Head of caudate nucleus (tissue), 42 donors: ENCODE measurements at regions not wholly inside any gene's neighbourhood (a gene's known extent, or its start where the extent isn't known, plus 50 kb on each side); places are given as distances from the start of the nearest gene placed in this dataset.
A peak's percentile ranks its signal among the peaks of the same experiment; 100 is the strongest.
"Not testable (repeated sequence)": the region's sequence is repeated elsewhere in the genome, so short reads cannot be mapped to it uniquely, and the experiment has no call there.

ENCODE experiments used
- DNase-seq, 42 donors: peaks; one replicate each; pipeline versions ENCODE4 v3.0.0 to v3.0.0-alpha.2; 2020 to 2021; ENCODE audit warnings: mixed read lengths in 7 of 42
- intact Hi-C: fragments of 100-400 bp; cut with DNase I; formaldehyde crosslinking; loops from one replicate; pipeline ENCODE4 v1.15.0; 2022

DNA sequence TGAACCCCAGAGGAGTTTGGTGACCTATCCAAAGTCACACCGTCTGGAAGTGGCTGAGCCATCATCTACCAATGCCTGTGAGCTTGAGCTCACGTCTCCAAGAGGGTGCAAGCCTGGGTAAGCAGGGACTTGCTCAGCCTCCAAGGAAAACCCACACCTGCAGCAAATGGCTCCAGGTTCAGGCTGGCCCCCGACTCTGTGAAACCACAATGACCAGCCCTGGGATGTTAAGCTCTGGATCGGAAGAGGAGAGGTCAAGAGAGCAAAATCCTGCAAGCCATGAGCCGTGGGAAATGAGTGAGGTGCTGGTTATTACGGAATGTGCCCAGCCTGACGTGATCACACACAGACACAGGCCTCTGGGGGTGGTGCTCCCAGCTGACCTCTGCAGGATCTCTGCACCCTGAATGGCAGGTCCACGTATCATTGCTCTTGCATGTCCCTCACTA is 94.1 kb upstream of the OTOS start:
- DNase-seq, result peak in 23 of 42 donors; percentile 1 to 40 (median 12)
- intact Hi-C loops, result no loop called here

GRCh38 chr2:240235149-240235803 is 94.8 kb upstream of the OTOS start:
- intact Hi-C loops, result no loop called here
- peak in 21 of 42 donors; percentile 1 to 39 (median 12) for DNase-seq

DNA sequence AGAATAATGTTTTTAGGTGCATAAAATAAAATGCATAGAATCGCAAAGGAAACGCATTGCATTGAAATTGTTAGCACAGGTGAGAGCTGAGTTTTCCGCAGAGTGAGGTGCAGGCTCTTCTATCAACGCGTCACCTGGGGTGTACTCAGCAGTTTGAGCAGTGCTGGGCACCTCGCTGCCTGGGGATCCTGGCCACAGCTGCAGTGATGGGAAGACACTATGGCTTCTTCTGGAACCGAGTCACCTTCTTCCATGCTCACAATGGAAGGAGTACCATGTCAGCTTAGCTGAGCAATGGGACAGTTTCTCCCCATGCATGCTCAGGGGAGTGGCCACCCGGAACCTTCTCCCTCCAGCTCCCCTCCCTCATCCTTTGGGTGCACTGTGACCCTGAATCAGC is 95.4 kb upstream of the OTOS start:
- peak in 14 of 42 donors; percentile 0 to 40 (median 7) for DNase-seq
- intact Hi-C loops, result no loop called here

DNA sequence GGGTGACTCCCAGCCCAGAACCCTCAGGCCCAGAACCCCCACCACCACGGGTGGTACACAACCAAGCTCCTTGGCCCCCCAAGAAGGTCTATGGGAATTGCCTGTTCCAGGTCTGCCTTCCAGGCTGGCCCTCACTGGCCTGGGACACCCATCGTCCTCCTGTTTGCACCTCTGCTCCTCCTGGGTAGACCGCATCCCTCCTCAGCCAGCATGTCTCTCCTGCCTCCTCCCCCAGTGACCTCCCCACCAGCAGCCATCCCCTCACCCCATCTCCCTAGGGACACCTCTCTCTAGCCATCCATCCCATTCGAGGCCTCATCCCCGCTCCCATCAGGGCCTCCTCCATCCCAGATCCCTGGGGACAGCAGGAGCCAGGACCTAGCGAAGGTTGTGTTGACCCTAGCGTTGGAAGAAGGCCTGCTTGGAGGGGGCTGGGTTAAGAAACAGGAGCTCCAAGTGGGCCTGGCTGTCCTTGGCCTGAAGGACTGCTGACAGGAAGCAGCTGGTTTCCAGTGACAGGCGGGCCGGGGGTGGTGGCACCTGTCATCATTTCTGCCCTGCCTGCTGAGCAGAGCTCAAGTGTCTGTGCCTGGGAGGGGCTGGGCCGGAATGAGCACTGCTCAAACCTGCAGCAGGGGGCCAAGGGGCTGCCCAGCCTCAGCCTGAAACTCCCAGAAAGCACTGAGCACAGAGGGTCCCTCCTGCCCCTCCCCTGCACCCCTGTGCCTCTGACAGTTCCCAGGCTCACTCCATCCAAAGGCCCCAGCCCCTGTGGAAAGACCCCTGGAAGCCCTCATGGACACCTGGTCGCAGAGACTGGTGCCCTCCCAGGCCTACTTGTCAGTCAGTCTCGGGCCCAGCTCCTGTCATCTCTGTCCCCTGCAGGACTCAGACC is 96.0 kb upstream of the OTOS start:
- peak in 17 of 42 donors; percentile 1 to 43 (median 16) for DNase-seq
- intact Hi-C loops, result no loop called here

DNA sequence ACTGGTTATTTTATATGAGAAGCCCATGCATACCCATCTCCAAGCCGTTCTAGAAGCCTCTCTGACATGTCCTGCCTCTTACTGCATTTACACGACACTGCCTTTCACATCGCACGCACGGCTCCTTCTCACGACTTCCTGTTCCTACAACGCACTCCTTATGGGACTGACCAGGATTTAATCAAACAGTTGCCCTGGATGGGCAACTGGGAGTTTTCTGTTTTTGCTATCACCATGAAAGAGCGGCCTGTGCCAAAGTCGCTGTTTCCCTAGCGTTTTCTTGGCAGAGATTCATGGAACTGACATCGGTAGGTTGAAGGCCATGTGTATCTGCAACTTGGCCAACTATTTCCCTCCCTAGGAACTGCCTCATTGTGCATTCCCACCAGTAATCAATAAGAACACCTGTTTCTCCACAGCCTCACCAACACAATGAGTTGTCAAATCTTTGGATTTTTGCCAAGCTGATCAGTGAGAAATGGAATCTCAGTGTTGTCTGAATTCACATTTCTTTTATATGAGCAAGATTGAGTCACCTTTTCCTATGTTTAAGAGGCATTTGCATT is 97.2 kb upstream of the OTOS start:
- intact Hi-C loops, result no loop called here
- DNase-seq, result peak in 13 of 42 donors; percentile 2 to 42 (median 20)

DNA sequence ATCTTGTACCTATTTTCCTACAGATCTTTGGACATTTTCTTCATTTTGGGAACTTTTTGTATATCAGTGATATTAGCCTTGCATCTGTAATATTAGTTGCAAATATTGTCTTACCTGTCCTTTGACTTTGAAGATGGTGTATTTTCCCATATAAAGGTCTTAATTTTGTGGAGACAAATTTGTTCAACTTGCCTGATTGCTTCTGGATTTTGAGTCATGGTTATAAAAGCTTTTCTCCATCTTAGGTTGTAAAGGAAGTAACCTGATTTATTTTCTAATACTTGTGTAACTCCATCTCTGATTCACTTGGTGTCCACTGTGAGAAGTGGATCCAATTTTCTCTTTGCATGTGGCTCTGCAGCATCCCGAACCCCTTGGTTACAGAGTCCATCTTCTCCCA is 97.7 kb upstream of the OTOS start:
- DNase-seq, result peak in 1 of 42 donors; percentile 16
- intact Hi-C loops, result no loop called here

DNA sequence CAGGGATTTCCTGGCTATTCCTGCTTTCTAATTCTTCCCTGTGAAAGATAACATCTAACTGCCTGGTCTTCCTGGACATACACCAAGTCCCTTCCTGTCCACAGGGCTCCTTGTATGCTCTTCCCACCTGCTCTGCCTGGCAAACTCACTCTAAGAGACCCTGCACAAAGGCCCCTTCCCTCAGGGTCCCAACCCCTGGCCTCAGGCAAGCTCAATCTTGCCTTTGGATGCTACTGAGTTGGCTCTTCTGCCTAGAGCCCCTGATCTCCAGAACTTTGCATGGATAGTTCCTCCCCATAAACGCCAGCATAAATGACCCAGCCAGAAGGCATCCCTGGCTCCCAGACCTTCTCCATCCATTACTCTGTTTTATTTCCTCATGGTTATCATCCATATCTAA is 98.3 kb upstream of the OTOS start:
- DNase-seq, result peak in 2 of 42 donors; percentile 3 to 13
- intact Hi-C loops, result no loop called here

- intact Hi-C loops, result no loop called here
- DNase-seq, result peak in 1 of 42 donors; percentile 13
Observed at GRCh38 chr2:240239325-240239724, 98.9 kb upstream of the OTOS start.

DNA sequence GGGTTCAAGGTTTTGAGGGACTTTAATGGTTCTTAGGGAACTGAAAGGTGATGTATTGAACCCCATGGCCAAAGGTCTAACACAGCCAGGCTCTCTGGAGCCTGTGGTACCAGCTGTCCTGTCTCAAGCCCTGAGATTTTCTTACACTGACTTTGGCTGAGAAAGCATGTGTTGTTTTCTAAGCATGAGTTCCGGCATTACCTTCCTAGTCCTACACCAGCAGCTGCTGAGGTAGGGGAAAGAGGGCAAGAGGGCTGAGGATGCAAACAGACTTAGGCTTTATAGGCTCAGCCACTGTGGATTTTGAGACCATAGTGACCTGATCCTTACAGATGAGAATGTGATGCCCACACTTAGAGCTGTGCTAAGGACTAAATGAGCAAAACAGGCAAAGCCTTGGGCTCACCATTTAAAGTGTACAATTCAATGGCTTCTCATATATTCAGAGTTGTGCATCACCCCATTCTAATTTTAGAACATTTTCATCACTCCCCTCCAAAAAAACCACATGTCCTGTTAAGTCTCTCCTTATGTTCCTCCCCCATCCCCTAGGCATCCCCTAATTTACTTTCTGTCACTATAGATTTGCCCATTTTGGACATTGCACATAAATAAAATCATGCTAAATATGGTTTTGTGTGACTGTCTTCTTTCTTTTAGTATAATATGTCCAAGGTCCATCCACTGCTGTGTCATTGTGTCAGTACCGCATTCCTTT is 99.7 kb upstream of the OTOS start:
- peak in 1 of 42 donors; percentile 12 for DNase-seq
- intact Hi-C loops, result no loop called here

GRCh38 chr2:240240781-240241180 is 100.3 kb upstream of the OTOS start:
- DNase-seq, result no peak
- intact Hi-C loops, result no loop called here

DNA sequence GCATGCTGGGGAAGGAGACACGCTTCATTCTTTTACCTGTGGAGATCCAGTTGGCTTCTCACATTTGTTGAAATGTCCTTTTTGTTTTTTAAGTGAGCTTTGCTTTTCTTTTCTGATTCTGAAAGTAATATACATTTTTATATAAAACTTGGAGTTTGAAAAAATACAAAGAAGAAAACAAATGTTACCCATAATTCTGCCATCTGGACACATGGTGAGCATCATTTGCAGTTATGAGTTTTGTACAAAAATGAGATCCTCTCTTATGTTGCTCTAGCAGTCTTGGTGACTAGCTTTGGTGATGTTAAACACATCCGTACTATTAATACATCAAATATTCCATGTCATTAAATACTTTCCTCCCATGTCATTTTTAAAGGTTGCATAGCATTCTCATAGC is 101.1 kb upstream of the OTOS start:
- DNase-seq, result no peak
- intact Hi-C loops, result no loop called here

- intact Hi-C loops, result not testable (repeated sequence)
- DNase-seq, result peak in 4 of 42 donors; percentile 6 to 33 (median 24)
Observed at GRCh38 chr2:240243049-240243448, 102.6 kb upstream of the OTOS start.

- intact Hi-C loops, result no loop called here
Observed at GRCh38 chr2:240244543-240244942, 104.1 kb upstream of the OTOS start.

DNA sequence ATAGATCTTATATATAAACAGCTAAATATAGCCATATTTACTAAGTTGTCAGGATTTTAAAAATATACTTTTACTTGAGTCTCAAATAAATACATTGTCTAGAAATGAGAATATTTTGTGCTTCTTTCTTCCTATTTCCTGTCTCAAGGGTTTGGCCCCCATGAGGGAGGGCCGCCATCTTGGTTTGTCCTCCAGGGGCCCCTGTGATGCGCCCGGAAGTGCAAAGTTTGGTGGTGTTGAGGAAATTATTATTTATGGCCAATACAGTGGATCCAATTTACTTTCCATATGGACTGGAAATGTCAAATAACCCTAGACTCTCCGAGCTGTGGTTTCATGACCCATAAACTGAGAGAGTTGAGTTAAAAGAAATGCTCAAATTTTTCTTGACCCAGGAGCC is 104.7 kb upstream of the OTOS start:
- intact Hi-C loops, result no loop called here
- DNase-seq, result peak in 3 of 42 donors; percentile 7 to 39 (median 21)

More at GRCh38 chr2:240244543-240244942, 104.1 kb upstream of the OTOS start:
- DNase-seq, result peak in 3 of 42 donors; percentile 19 to 41 (median 25)

DNA sequence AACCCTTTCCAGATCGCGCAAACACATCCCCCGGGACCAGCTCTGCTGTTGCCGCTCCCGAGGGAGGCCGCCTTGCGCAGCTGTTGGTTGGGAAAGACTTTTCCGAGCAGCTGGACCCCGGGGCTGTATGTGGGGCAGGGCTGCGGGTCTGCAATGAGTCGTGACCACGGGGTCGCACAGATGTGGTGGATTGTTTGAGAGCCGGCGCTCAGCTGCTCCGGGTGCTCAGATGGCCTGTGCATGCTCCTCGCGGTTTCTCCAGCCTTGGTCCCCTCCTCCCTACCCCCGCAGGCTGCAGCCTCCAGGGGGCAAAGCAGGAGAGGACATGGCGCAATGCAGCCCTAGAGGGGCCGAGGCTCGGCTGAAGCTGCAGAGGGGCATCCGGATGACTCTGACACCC is 105.2 kb upstream of the OTOS start:
- peak in 4 of 42 donors; percentile 28 to 43 (median 34) for DNase-seq
- intact Hi-C loops, result no loop called here

GRCh38 chr2:240246173-240246820 is 105.8 kb upstream of the OTOS start:
- intact Hi-C loops, result no loop called here
- peak in 5 of 42 donors; percentile 15 to 37 (median 24) for DNase-seq

DNA sequence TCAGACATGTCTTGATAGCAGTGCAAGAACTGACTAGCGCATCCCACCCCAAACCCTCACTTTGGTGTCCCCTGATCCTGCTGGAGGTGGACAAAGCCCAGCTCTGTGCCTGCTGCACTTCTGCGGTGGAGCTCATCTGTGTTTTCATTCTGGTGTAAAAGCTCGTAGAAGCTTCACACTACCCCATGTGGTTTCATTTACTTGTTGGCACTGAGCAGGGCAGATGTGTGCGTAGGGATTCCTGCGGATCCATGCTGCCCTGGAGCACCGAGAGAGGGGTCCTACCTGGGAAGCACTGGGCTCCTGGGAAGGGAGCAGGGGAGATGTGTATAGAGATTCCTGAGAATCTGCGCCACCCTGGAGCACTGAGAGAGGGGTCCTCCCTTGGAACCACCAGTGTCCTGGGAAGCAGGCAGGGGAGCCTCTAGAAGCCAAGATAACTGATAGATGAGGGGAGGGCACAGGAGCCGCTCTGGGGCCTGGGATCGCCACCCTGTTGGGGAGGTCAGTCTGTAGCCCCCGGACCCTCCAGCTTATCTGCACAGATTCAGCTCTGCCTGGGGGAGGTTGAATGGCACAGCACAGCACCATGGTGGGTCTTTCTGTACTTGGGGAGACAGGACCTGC is 106.9 kb upstream of the OTOS start:
- intact Hi-C loops, result no loop called here
- peak in 1 of 42 donors; percentile 15 for DNase-seq
